Skeletal muscle satellite cell (primary cell): ENCODE measurements at regions not wholly inside any gene's neighbourhood (a gene's known extent, or its start where the extent isn't known, plus 50 kb on each side); places are given as distances from the start of the nearest gene placed in this dataset.

ENCODE experiments used
- H3K27me3 ChIP-seq: 2 replicates; pipeline ENCODE4 v1.7.0; 2013; ENCODE audit warnings: low read length; ENCODE audit not compliant: control insufficient read depth, insufficient read depth
- H3K36me3 ChIP-seq: 2 replicates; pipeline ENCODE4 v1.7.0; 2013; ENCODE audit warnings: mild to moderate bottlenecking, control low read depth, low read length; ENCODE audit not compliant: insufficient read depth
- H3K4me1 ChIP-seq: 2 replicates; pipeline ENCODE4 v1.7.0; 2013; ENCODE audit warnings: low read length; ENCODE audit not compliant: control insufficient read depth, insufficient read depth
- H3K4me2 ChIP-seq: 2 replicates; pipeline ENCODE4 v1.7.0; 2013; ENCODE audit warnings: mild to moderate bottlenecking, low read length
- H3K4me3 ChIP-seq: 2 replicates; pipeline ENCODE4 v1.7.0; 2013; ENCODE audit warnings: low read length
- H3K9ac ChIP-seq: 2 replicates; pipeline ENCODE4 v1.7.0; 2013; ENCODE audit warnings: mild to moderate bottlenecking, low read depth, low read length, moderate library complexity
- H3K9me3 ChIP-seq: replicated peaks from 2 replicates; pipeline ENCODE4 v1.7.0; 2013; ENCODE audit warnings: mild to moderate bottlenecking, control low read depth, low read length

DNA sequence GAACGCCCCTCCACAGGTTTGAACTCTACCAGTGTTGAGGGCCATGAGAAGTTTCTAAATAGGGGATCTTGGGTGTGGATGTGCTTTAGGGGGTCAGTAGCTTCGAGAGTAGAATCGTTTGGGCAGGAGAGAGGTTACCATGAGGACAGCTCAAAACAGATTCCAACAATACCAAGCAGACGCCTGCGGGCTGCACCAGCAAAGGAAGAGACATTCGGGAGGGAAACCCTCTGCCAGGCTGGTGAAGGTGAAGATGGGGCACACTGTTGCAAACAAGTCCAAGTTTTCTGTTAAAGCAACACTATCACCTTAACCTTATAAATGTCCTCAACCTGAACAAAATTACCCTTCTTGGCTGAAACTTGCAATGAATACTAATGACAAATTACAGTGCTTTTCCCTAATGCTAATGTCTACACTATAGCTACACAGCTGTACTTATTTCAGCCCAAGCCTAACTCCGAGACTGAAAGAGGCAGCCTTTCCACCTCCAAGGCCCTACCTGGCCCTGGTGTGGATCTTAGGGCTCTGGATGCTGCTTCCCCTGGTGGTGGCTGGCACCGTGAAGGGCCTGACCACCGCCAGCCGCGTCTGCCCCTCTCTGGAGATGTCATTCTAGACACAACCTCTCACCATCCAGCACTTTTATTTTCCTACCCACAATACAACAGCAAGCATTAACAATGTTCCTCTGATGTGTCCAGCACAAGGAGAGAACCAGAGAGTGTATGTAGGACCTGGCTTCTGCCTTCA lies 80.1 kb downstream of the DLL1 start:
- Histone ChIP-seq H3K4me1 (no peaks in the 10 kb centered on the region), H3K27me3 (no peaks in the 10 kb centered on the region), H3K9me3 (no peaks in the 10 kb centered on the region), H3K36me3 (no peaks in the 10 kb centered on the region), H3K4me2 (no peak overlapping the region), H3K9ac (no peak overlapping the region), H3K4me3 (no peak overlapping the region)

DNA sequence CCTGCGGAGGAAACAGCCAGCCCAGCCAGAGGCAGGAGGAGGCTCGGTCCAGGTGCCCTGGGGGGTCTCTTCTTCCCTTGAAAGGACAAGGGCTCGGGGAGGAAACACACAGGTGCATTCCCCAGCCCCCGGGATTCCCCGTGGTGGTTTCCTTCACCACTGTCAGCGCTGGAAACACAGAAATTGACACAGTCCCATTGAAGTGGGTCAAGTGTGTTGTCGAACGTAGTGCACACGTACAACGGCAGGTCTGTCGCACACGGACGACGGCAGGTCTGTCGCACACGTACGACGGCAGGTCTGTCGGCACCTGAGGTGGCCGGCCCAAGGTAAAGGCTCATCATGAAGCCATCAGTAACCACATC lies 80.9 kb downstream of the DLL1 start:
- no peak overlapping the region for H3K4me2 ChIP-seq
- no peak overlapping the region for H3K4me3 ChIP-seq
- H3K9me3 ChIP-seq, result no peaks in the 10 kb centered on the region
- no peak overlapping the region for H3K9ac ChIP-seq
- no peaks in the 10 kb centered on the region for H3K4me1 ChIP-seq
- H3K36me3 ChIP-seq, result no peaks in the 10 kb centered on the region
- H3K27me3 ChIP-seq, result no peaks in the 10 kb centered on the region

DNA sequence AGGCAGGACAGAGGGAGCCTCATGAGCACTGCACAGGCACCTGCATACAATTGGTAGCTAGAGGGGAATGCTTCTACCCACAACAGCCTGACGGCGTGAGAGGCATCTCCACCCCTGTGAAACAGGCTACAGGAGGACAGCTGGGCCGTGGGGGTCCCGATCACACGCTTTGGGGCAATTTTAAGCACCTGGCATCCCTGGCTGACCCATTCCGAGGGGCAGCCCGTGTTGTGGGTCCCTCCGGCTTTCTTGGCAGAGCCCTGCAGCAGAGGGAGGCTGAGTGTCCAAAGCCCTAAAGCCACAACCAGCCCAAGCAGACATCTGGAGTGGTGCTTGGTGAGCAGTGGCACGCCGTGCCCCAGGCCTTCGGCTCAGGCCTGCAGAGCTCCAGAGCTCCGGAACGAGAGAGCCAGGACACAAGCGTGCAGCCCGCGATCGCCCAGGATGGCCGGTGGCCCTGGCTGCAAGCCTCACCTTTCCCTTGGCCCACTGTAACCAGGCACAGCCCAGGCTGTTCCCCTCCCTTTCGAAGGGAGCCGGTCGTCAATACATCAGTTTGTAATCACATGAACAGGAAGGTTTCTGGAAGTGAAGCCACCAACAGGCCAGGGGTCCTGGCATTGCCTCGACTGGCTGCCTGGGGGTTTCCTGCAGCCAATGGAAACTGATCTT lies 81.4 kb downstream of the DLL1 start:
- H3K9ac ChIP-seq, result no peak overlapping the region
- H3K36me3 ChIP-seq, result no peaks in the 10 kb centered on the region
- H3K4me3 ChIP-seq, result no peak overlapping the region
- H3K4me1 ChIP-seq, result no peaks in the 10 kb centered on the region
- H3K9me3 ChIP-seq, result no peaks in the 10 kb centered on the region
- no peak overlapping the region for H3K4me2 ChIP-seq
- H3K27me3 ChIP-seq, result no peaks in the 10 kb centered on the region

DNA sequence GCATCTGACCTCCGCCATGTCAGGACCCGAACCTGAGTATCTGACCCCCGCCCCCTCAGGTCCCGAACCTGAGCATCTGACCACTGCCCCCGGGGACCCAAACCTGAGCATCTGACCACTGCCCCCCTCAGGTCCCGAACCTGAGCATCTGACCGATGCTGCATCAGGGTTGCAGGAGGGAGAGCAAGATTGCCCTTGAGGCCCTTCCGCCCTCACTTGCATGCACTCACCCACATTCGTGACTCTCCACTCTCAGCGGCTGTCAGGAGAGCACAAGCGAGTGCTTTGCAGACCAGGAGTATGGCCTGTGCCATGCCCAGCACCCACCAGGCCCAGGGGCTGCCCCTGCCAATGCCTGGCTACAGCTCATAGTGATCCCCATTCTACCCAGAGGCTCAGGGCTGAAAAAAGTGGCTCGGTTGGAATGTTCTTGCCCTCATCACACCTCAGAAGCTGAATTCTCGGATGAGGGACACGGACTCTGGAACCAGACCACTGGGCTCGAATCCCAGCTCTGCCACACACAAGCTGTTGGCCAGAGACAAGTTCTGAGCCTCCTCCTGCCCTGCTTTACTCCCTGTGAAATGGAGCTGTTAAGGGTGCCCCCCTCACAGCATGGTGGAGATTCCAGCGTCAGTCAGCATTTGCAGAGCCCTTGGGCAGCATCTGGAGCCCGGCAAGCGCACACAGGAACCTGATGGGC lies 82.1 kb downstream of the DLL1 start:
- Histone ChIP-seq H3K27me3 (no peaks in the 10 kb centered on the region), H3K36me3 (no peaks in the 10 kb centered on the region), H3K9me3 (no peaks in the 10 kb centered on the region), H3K4me2 (no peak overlapping the region), H3K9ac (no peak overlapping the region), H3K4me1 (no peaks in the 10 kb centered on the region), H3K4me3 (no peak overlapping the region)

DNA sequence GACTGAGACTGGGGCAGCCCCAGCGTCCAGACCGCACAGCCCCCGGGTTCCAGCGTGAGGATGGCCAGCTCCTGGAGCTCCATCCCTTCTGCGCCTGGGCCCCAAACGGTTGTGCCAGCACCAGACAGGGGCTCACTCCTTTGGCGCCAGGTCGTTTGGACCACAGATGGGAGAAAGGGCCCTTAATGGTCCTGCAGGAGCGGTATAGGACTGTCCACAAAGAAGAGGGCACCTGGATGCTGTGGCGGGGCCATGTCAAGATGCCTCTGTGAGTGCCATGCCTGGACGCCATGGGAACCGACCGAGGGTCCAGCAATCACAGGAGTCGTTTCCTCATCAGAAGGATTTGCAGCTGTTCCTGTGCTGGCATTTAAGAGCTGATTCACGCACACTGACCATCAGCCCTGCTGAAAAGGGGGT lies 82.7 kb downstream of the DLL1 start:
- no peak overlapping the region for H3K4me3 ChIP-seq
- H3K27me3 ChIP-seq, result no peaks in the 10 kb centered on the region

DNA sequence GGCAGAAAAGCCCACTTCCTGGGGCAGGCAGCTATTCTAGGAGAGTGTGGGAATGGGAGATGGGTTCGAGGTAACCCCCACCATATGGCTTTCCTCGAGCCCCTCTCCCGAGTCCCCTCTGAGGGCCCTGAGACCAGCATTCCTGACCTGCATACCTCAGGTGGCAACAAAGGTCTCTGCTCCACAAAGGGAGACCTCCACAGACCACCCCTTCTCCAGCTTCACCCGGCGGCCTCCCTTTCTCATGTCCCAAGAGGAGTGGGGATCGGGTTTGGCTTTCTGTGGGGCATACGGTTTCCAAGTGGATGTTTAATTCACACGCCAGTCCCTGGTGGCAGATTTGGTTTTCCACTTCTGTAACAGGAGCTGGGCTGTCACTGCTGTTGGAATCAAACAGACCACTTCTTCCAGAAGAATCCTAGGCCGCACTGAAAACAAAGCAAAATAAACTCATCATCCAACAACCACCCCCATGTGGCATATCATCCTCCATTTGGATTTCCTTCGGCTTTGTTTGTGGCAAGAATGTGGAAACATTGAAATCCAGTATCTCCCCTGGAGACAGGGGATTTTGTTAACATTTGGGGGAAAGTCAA lies 83.2 kb downstream of the DLL1 start:
- Histone ChIP-seq H3K4me1 (no peaks in the 10 kb centered on the region), H3K9me3 (no peaks in the 10 kb centered on the region), H3K27me3 (no peaks in the 10 kb centered on the region), H3K4me2 (no peak overlapping the region), H3K36me3 (no peaks in the 10 kb centered on the region), H3K9ac (no peak overlapping the region), H3K4me3 (no peak overlapping the region)

More for the DNA sequence above, 82.7 kb downstream of the DLL1 start:
- H3K4me1 ChIP-seq, result no peaks in the 10 kb centered on the region
- no peaks in the 10 kb centered on the region for H3K9me3 ChIP-seq
- no peaks in the 10 kb centered on the region for H3K36me3 ChIP-seq
- H3K9ac ChIP-seq, result no peak overlapping the region
- no peak overlapping the region for H3K4me2 ChIP-seq

DNA sequence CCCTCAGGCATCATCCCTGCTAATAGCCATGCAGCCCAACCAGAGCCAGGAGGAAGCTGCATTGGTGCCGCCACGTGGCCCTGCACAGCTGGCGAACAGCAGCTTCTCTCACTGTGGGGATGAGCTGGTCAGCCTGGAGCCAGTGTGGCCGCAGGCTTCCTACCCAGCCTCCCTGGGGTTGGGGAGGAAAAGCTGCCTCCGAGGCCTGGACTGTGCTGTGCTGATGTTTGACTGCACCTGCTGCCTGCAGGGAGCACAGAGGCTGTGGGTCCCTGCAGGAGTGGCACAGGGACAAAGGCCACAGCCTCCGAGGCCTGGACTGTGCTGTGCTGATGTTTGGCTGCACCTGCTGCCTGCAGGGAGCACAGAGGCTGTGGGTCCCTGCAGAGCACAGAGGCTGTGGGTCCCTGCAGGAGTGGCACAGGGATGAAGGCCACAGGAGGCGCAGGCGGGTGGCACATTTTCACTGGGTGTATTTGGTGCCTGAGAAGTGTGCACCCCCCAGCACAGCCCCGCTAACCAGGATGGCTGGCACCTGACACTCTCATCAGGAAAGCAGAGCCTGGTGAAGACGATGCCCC lies 83.9 kb downstream of the DLL1 start:
- Histone ChIP-seq H3K36me3 (no peaks in the 10 kb centered on the region), H3K4me1 (no peaks in the 10 kb centered on the region), H3K4me2 (no peak overlapping the region), H3K4me3 (no peak overlapping the region), H3K27me3 (no peaks in the 10 kb centered on the region), H3K9ac (no peak overlapping the region), H3K9me3 (no peaks in the 10 kb centered on the region)

DNA sequence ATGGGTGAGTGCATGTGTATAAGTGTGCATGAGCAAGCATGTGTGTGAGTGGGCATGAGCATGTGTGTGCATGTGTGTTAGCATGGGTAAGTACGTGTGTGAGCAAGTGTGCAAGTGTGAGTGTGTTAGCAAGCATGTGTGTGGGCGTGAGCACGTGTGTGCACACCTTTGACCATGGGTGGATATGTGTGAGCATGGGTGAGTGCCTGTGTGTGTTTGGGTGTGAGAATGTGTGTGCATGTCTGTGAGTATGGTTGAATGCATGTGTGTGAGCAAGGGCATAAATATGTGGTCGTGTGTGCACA lies 84.6 kb downstream of the DLL1 start:
- H3K9me3 ChIP-seq, result no peaks in the 10 kb centered on the region
- H3K4me2 ChIP-seq, result no peak overlapping the region
- no peak overlapping the region for H3K4me3 ChIP-seq

DNA sequence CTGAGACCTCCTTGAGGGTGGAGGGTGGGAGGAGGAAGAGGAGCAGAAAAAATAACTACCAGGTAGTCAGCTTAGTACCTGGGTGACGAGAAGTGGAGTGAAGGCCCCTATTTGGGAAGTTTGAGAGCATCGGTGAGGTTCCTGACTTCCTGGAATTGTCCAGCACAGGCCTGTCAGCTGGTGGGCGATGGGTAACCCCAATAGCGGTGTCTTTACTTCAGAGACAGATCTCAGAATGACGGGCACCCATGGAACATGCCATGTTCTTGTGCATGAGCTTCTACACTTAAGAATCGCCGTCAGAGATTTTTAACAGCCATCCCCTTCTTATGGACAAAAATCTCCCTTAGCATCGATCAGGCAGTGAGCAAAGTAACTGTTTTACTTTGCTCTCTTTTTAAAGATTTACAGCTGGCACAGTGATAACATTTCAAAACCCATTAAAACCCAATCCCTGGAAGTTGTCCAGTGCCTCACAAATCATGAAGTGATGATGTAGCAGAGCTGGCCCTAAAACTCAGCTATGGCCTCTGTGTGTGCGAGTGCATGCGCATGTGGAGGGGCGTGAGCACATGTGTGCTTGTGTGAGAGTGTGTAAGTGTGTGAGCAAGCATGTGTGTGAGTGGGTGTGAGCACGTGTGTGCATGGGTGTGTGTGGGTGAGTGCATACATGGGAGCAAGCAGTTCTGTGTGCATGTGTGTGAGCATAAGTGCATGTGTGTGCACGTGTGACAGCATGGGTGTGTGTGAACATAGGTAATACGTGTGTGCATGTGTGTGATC lies 85.2 kb downstream of the DLL1 start:
- no peaks in the 10 kb centered on the region for H3K4me1 ChIP-seq
- no peaks in the 10 kb centered on the region for H3K27me3 ChIP-seq
- H3K4me2 ChIP-seq, result no peak overlapping the region
- H3K36me3 ChIP-seq, result no peaks in the 10 kb centered on the region
- H3K9ac ChIP-seq, result no peak overlapping the region
- no peaks in the 10 kb centered on the region for H3K9me3 ChIP-seq
- no peak overlapping the region for H3K4me3 ChIP-seq

More for the DNA sequence above, 84.6 kb downstream of the DLL1 start:
- Histone ChIP-seq H3K4me1 (no peaks in the 10 kb centered on the region), H3K27me3 (no peaks in the 10 kb centered on the region), H3K36me3 (no peaks in the 10 kb centered on the region), H3K9ac (no peak overlapping the region)

DNA sequence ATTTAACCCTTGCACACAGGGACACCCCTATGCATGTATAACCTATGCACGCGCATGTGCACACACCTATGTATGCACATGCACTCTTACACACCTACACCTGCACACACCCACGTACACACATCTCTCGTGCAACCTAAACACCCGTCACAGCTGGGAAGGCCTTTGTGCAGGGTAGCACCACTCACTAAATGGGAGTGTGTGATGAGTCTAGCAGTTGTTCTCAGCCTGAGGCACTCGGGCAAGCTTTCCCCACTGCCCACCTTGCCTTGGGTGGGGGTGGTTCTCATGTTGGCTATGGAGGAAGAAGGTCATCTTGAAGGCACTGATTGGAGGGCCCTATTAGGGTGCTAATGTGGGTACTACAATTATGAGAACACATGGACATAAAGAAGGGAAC lies 85.8 kb downstream of the DLL1 start:
- H3K9me3 ChIP-seq, result no peaks in the 10 kb centered on the region
- H3K4me2 ChIP-seq, result no peak overlapping the region
- no peaks in the 10 kb centered on the region for H3K4me1 ChIP-seq
- H3K4me3 ChIP-seq, result no peak overlapping the region
- no peaks in the 10 kb centered on the region for H3K27me3 ChIP-seq
- H3K36me3 ChIP-seq, result no peaks in the 10 kb centered on the region
- no peak overlapping the region for H3K9ac ChIP-seq

DNA sequence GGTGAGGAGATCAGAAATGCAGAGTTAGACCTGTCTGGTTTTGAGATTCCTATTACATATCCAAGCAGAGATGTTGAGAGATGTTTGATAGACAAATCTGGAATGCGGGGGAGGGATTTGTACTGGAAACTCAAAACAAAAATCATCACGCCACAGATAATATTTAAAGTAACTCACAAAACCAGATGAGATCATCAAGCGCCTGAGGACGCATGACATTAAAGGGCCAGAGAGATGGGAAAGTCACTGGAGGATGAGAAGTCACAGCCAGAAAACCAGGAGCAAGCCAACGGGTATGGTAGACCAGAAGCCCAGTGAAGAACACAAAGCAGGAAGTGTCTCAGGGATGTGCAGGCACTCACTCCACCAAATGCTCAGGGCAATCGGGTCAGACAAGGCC lies 87.7 kb downstream of the DLL1 start:
- H3K27me3 ChIP-seq, result no peaks in the 10 kb centered on the region
- no peak overlapping the region for H3K9ac ChIP-seq
- no peak overlapping the region for H3K4me3 ChIP-seq
- H3K4me2 ChIP-seq, result no peak overlapping the region
- H3K36me3 ChIP-seq, result no peaks in the 10 kb centered on the region
- H3K9me3 ChIP-seq, result no peaks in the 10 kb centered on the region
- H3K4me1 ChIP-seq, result no peaks in the 10 kb centered on the region
